Breast epithelium (tissue), 3 donors: ENCODE measurements at regions not wholly inside any gene's neighbourhood (a gene's known extent, or its start where the extent isn't known, plus 50 kb on each side); places are given as distances from the start of the nearest gene placed in this dataset.

ENCODE experiments used
- CTCF ChIP-seq, 3 donors: fragments of 450-650 bp; IDR thresholded peaks; one replicate each; pipeline ENCODE4 v1.5.1; 2016 to 2017; ENCODE audit warnings: antibody characterized with exemption in 3 of 3, mild to moderate bottlenecking in 3 of 3, moderate library complexity in 3 of 3
- POLR2A ChIP-seq: fragments of 450-650 bp; IDR thresholded peaks from one replicate; pipeline ENCODE4 v1.6.1; 2016; ENCODE audit warnings: antibody characterized with exemption, mild to moderate bottlenecking, moderate library complexity
- POLR2AphosphoS5 ChIP-seq, 3 donors: sonication (generic); formaldehyde crosslinking; IDR thresholded peaks; one replicate each; pipeline ENCODE4 v1.6.1; 2017; ENCODE audit warnings: antibody characterized with exemption in 3 of 3

GRCh38 chr2:51612387-51612786, 580.5 kb upstream of the NRXN1 start:
- TF ChIP-seq CTCF (IDR thresholded peaks at IDR 0.05) (no peak), POLR2A (no peak), POLR2AphosphoS5 (IDR thresholded peaks at IDR 0.05) (no peak)
